Epithelial cell of esophagus (primary cell): ENCODE measurements at regions not wholly inside any gene's neighbourhood (a gene's known extent, or its start where the extent isn't known, plus 50 kb on each side); places are given as distances from the start of the nearest gene placed in this dataset.
A peak's percentile ranks its signal among the peaks of the same experiment; 100 is the strongest.

ENCODE experiments used
- DNase-seq: peaks from one replicate; pipeline ENCODE4 v3.0.0; 2010; ENCODE audit warnings: low read depth
- H3K4me3 ChIP-seq: 2 replicates; pipeline ENCODE4 v1.5.1; 2011; ENCODE audit warnings: mild to moderate bottlenecking, low read length, control low read depth
- TF ChIP-seq, protein P1 (sequence below): IDR thresholded peaks from 2 replicates; pipeline ENCODE4 v1.5.1; 2011; ENCODE audit warnings: low read depth, mild to moderate bottlenecking, low read length, control low read depth, inconsistent platforms; ENCODE audit not compliant: insufficient read depth; ENCODE audit errors: missing control alignments

DNA sequence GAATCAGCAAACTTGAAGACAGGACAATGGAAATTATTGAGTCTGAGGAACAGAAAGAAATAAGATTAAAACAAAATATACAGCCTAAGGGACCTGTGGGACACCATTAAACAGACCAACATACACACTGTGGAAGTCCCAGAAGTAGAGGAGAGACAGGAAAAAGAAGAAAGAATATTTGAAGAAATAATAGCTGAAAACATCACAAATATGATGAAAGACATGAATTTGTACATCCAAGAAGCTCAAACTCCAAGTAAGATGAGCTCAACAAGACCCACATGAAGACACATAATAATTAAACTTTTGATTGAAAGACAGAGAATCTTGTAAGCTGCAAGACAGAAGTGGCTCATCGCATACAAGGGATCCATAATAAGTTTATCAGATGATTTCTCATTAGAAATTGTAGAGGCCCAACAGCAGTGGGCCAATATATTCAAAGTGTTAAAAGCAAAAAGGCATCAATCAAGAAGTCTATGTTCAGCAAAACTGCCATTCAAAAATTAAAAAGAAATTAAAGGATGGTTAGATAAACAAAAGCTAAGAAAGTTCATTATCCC lies 311.3 kb upstream of the ADGRL2 start:
- DNase-seq: no peak
- H3K4me3 ChIP-seq: no peak overlapping the region
- TF ChIP-seq, protein P1, sequence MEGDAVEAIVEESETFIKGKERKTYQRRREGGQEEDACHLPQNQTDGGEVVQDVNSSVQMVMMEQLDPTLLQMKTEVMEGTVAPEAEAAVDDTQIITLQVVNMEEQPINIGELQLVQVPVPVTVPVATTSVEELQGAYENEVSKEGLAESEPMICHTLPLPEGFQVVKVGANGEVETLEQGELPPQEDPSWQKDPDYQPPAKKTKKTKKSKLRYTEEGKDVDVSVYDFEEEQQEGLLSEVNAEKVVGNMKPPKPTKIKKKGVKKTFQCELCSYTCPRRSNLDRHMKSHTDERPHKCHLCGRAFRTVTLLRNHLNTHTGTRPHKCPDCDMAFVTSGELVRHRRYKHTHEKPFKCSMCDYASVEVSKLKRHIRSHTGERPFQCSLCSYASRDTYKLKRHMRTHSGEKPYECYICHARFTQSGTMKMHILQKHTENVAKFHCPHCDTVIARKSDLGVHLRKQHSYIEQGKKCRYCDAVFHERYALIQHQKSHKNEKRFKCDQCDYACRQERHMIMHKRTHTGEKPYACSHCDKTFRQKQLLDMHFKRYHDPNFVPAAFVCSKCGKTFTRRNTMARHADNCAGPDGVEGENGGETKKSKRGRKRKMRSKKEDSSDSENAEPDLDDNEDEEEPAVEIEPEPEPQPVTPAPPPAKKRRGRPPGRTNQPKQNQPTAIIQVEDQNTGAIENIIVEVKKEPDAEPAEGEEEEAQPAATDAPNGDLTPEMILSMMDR: no peak

DNA sequence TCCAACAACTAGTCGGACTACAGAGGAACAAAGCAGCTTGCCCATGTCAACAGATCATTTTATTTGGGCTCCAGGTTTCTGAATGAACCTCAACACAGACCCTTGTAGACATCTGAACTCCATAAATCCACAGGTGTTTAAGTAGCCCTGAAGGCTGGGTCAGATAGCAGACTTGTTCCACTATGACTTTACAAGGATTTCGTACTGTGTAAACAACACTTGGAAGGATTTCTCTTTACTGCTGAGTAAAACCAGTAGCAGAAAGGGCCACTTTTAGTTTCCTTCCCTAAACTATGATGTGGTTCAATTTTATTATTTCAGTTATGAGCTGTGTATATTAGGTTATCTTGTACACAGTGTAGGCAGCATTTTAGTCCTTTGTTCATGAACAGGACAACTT lies 316.4 kb upstream of the ADGRL2 start:
- TF ChIP-seq, protein P1: no peak

DNA sequence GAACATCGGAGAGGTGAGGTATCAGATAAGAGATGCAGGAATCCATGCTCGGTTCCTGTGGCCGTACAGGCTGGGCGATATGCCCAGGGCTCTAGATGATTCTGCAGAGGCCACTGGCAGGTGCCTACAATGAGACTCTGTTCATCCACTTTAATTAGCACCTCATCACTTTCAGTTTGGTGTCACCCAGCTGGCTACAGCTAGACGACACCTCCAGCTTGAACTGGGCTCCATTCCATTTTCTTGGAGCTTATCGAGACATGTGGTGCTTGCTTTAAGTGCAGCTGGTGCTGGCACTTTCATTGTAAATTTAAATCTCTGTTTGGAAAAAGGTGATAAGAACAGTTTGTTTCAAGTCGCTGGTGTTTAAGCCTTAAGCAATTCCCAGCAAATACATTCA lies 322.5 kb upstream of the ADGRL2 start:
- no peak for DNase-seq
- no peak overlapping the region for H3K4me3 ChIP-seq
- TF ChIP-seq, protein P1: no peak

More for the DNA sequence above, 316.4 kb upstream of the ADGRL2 start:
- DNase-seq: no peak
- H3K4me3 ChIP-seq: no peak overlapping the region

DNA sequence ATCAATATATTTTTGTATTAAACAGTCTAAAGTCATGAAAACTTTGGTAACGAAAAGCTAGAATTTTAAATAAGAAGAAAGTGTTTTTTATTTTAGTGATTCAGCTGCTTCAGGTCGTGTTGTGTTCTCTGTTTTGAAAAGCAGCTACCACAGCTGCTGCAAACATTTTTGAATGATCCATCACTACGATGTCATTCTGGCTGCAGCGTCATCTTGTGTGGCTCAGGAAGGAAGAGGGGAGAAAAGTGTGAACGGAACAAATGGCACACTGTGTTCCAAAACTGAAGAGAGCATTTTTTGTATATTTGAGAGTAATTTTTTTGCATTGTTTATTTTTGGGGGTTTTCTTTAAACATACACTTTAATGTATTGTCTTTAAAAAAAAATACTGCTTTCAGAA lies 323.0 kb upstream of the ADGRL2 start:
- TF ChIP-seq, protein P1: no peak
- no peak overlapping the region for H3K4me3 ChIP-seq
- DNase-seq: peak; percentile 22

DNA sequence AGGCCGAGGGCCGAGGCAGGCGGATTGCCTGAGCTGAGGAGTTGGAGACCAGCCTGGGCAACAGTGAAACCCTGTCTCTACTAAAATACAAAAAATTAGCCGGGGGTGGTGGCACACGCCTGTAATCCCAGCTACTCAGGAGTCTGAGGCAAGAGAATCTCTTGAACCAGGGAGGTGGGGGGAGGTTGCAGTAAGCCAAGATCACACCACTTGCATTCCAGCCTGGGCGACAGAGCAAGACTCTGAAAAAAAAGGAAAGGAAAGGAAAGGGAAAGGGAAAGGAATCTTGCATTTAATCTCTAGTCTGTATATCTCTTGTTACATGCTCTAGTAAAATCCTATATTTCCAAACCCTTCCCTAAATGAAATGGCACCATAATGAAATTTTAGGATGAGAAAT lies 328.3 kb upstream of the ADGRL2 start:
- TF ChIP-seq, protein P1: no peak
- no peak overlapping the region for H3K4me3 ChIP-seq
- no peak for DNase-seq

DNA sequence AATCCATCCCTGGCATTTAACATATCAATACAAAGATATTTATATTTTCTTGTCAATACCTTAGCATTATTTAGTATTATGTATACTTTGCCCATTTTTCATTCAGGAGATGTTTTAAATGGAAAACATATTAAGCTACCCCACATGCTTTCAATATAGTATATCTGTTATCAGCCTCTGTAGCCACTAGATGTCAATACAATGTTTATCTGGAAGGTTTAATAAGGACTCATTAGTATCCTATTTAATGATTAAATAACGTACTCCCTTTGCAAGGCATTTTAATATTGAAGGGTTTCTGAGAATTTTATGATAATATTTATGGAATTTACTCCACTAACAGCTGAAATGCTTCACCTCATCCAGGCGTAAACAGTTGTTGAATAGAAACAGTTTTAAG lies 329.5 kb upstream of the ADGRL2 start:
- TF ChIP-seq, protein P1: no peak
- H3K4me3 ChIP-seq: no peak overlapping the region
- DNase-seq: no peak

DNA sequence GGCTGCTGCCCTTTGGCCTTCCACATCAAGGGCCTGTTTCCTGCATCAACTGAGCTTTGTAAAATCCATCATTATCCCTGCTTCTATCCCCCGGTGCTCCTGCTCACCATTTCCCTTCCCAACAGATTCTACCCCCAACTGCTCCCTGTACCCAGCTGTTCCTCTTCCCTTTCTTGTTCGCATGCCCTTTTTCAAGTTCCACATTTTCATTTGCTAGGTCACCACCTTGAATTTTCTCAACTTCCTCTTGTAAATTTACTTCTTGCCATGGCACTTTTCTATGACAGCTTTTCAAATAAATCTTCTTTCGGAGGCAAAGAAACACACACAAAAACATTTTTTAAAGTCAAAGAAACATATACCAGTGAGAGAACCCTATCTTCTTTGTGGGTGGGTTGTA lies 330.5 kb upstream of the ADGRL2 start:
- TF ChIP-seq, protein P1: no peak
- H3K4me3 ChIP-seq: no peak overlapping the region
- no peak for DNase-seq
